A673 (cell line): ENCODE measurements at regions not wholly inside any gene's neighbourhood (a gene's known extent, or its start where the extent isn't known, plus 50 kb on each side); places are given as distances from the start of the nearest gene placed in this dataset.

Experiments used
- EZH2 ChIP-seq: fragments of 200-600 bp; sonication (generic); IDR thresholded peaks from 2 replicates; pipeline ENCODE4 v1.6.1; 2017; ENCODE audit warnings: borderline replicate concordance, low read depth, mild to moderate bottlenecking, mixed read lengths, antibody characterized with exemption, low read length; ENCODE audit not compliant: poor library complexity, severe bottlenecking
- TF ChIP-seq, protein P1 (sequence below): fragments of 300-800, 200-600 bp; sonication (generic); conservative IDR thresholded peaks from 2 replicates; pipeline ENCODE4 v1.5.1; 2017; ENCODE audit warnings: low read depth, mild to moderate bottlenecking, antibody characterized with exemption, low read length, moderate library complexity, mixed read lengths

GRCh38 chr10:121138918-121139317 lies 287.8 kb downstream of the WDR11 start:
- TF ChIP-seq, protein P1, sequence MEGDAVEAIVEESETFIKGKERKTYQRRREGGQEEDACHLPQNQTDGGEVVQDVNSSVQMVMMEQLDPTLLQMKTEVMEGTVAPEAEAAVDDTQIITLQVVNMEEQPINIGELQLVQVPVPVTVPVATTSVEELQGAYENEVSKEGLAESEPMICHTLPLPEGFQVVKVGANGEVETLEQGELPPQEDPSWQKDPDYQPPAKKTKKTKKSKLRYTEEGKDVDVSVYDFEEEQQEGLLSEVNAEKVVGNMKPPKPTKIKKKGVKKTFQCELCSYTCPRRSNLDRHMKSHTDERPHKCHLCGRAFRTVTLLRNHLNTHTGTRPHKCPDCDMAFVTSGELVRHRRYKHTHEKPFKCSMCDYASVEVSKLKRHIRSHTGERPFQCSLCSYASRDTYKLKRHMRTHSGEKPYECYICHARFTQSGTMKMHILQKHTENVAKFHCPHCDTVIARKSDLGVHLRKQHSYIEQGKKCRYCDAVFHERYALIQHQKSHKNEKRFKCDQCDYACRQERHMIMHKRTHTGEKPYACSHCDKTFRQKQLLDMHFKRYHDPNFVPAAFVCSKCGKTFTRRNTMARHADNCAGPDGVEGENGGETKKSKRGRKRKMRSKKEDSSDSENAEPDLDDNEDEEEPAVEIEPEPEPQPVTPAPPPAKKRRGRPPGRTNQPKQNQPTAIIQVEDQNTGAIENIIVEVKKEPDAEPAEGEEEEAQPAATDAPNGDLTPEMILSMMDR, result no peak
- TF ChIP-seq EZH2, result no peak
